ENCODE measurements at regions not wholly inside any gene's neighbourhood (a gene's known extent, or its start where the extent isn't known, plus 50 kb on each side); places are given as distances from the start of the nearest gene placed in this dataset.
"Not testable (repeated sequence)": the region's sequence is repeated elsewhere in the genome, so short reads cannot be mapped to it uniquely, and the experiment has no call there.

DNA sequence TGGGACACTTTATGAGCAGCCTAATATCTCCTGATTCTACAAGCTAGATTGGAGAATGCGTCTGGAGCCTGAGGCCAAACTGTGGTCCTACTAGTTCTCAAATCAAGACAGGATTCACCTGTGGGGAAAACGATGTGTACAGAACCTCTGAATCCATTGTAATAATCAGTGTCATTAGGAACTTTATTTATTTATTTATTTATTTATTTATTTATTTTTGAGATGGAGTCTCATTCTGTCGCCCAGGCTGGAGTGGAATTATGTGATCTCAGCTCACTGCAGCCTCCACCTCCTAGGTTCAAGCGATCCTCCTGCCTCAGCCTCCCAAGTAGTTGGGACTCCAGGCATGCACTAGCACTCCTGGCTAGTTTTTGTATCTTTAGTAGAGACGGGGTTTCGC is 52.6 kb upstream of the KIF26B start:
- not testable (repeated sequence) for DNase-seq

DNA sequence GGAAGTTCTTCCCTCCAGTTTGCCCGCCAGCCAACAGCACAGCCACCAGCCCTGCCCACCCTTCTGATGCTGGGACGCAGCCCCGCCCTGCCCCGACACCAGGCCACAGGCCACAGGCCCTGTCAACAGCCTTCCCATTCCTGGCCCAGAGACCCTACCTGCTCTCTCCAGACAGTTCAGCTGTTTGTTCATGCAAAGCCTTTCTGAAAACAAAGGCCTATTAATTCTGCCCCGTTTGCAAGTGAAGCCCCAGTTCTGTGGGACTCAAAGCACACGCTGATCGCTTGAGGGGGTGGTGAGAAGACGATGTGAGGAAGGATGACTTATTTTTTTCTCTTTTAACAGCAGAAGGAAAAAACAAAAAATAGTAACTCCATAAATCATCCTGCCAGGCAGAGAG is 55.4 kb upstream of the KIF26B start:
- no peak for DNase-seq

DNA sequence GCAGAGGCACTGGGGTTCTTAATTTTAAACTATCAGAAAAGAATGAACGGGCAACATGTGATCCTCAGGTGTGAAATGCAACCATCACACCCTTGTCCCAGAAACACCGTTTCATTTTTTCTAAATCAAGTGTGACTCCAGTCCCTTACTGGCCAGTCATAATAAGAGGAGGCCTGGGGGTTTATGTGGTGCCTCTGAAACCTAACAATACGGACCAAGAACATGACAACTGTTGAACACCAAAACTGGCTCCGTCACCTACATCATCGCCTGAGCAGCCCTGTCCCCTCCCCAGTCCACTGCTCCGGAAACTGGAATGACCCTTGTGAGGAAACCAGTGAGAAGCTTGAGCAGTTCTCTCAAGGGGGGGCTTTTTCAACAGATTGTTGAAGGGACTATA is 55.9 kb upstream of the KIF26B start:
- DNase-seq, result no peak

DNA sequence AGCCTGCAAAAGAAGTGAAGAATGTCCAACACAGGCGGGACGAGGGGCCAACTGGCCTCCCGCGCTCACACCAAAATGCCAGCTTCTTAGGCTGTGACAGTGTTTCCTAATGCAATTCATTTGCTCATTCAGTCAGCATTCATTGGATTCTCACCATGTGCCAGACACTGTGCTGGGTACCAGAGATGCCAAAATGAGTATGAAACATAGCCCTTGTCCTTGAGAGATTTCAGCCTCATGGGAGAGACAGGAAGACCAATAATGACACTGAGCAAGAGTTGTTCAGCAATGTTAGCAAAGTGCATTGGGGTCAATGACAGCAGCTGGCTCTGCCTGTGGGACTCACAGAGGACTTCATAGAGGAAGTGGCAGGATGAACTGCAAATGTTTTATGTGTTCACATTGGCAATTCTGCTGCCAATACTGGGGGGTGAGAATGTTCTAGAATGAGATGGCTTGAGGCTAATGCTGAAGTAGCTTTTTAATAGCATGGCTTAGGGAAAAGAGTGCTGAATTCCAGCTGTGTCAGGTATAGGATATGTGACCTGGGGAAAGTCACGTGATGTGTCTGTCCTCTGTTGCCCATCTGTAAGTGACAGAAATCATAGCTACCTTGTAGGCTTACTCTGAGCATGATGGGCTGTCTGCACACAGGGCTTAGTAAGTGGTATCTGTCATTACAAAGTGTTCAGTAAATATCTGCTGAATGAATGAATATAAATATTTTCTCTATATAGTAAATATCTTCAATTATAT is 58.3 kb upstream of the KIF26B start:
- DNase-seq, result no peak

DNA sequence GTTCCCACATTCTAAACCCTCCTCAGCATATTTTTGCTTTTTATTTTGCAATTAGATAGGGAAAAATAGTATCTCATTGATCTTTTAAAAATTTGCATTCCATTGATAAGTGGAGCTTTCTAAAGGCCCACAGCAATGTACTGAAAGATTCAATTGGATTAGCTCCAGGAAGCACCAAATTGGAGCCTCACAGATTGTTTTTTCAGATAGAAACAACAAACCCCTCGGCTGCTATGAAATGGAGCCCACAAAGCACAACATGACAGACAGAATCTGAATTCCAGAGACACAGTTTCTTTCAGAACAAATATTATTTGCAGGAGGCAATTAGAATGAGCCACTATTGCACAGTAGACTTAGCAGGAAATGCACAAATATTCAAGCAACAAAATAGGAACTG is 58.9 kb upstream of the KIF26B start:
- no peak for DNase-seq

DNA sequence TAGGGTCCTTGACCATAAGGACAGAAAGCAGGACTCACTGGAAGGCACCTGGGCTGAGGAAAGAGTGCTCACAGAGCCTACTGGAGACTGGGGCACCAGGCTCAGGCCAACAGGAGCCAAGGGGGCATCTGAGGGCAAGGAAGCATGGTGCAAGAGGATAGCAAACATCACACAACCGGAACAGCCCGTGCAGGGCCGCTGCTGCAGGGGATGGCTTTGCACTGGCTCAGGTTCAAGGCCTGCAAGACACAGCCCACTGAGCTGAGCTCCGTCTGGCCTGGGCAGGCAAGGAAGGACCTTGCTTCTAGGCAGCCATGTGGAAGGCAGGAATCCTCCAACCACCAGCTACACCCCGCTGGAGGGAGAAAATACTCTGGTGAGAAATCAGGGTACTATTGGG is 59.8 kb upstream of the KIF26B start:
- no peak for DNase-seq

DNA sequence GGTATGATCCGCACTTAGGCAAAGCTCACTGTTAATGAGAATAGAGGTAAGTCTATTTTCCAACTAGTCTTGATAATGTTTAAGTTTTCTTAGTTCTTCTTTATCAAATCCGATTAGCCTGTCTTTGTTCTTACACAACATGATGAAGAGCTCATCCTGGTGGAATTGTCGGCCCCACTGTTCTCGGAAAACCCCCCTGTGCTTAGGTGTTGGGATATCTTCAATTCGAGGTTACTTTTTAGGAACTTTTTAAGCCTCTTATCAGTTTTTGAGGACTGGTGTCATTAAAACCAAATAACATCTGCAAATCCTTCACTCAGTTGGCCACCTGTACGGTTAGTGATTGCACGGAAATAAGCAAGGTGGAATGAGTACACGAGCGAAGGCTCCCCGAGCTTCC is 60.7 kb upstream of the KIF26B start:
- DNase-seq, result no peak

DNA sequence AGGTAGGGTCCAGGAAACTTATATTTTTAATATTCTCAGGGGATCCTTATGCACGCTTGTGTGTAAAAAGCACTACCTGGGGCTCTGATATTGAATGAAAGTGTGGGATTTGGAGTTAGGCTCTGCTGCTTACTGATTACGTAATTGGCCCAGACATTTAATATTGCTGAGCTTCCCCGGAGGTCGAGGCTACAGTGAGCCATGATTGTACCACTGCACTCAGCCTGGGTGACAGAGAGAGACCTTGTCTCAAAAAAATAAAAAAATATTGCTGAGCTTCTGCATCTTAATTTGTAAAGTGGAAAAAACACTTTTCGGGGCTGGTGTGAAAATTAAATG is 62.2 kb upstream of the KIF26B start:
- no peak for DNase-seq

DNA sequence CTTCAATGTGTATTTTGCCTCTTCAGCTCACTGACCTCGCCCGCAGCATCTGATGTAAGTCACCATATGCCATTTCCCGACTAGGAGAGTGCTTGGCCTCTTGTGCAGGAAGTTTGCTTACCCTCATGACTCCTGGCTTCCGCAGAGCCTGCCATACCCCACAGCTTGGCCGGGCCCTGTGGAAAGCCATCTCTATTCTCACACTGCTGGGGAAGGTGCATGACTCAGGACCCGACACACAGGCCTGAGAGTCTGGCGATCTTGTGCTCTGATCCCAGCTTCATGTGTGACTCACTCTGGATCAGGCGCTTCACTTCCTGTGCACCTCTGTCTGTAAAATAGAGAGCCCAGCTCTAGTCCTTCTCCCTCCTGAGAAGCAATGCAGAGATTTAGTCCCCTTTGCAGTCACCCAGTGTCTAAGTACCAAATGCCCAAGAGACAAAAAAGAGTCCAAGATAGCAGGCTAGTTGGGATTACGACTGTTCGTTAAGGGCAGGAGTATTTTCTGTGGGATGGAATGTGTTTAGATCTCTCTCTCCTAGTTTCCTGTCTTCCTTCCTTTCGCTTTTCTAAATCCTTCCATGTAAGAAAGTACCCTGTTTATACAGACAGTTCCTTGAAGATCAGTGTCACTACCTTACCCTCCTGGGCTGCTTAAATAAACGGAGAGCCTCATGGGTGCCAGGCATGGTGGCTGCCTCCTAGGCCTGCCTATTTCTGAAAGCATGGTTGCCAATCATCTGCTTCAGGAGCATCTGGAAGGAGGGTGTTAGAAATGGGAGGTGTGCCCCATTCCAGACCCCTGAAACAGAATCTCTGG is 62.8 kb upstream of the KIF26B start:
- peak; percentile 91 for DNase-seq

DNA sequence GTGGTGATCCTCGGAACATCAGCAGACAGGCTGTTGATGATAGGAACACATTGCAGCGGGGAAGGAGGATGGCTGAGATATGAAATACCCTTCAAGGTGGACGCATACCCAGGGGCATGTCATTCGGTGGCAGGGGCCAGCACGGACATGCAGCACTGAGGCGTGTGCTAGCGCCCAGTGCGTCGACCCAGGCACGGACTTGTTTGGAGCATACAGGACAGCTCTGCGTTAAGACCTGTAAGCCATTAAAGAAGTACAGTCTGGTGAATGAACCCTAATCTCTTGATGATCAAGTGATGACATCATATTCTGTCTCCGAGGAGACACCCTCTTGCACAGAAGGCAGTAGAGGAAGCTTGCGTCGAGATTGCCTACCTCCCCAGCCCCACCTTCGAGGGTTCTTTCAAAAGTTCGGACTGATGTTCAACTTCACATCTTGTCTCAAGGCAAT is 63.6 kb upstream of the KIF26B start:
- DNase-seq, result no peak

DNA sequence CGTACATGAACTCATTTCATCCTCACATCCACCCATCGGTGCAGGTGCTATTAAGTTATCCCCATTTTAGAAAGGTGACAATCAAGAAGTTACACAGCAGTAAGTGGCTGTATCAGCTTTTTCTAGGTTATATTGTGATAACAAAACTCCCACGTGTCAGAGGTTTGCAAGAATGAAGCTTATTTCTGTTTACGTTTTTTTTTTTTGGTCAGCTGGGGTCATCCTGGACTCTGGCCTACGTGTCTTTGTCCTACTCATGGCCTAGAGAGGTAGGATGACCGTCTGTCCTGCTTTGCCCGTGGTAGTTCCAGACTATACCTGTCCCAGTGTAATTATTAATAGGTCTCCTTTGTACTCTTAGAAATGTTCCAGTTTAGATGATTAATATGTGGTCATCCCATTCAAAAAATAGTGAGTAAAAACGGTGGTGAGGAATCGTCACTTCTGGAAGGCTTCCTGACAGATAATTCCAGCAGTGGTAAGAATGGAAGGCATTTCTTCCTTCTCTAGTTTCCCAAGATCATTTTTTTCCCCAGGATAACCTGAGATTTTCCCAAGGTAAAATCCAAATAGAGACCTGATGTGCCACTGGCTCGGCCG is 64.2 kb upstream of the KIF26B start:
- no peak for DNase-seq

DNA sequence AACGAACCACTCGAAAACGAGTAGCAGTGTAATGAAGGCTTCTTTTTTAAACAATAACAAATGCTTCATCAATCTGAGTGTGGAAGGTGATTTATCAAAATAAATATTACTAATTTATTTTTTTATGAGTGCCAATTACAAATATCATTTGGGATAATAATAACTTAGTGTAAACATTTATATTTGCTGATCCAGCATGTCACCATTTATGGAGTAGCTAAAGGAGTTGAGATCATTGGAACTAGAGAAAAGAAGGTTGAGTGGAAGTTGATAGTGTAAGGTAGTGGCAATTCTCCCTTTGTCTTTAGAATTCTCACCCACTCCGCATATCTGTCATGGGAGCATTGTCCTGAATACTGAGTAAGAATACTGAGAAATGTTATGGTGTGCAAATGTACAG is 67.1 kb upstream of the KIF26B start:
- DNase-seq, result no peak

DNA sequence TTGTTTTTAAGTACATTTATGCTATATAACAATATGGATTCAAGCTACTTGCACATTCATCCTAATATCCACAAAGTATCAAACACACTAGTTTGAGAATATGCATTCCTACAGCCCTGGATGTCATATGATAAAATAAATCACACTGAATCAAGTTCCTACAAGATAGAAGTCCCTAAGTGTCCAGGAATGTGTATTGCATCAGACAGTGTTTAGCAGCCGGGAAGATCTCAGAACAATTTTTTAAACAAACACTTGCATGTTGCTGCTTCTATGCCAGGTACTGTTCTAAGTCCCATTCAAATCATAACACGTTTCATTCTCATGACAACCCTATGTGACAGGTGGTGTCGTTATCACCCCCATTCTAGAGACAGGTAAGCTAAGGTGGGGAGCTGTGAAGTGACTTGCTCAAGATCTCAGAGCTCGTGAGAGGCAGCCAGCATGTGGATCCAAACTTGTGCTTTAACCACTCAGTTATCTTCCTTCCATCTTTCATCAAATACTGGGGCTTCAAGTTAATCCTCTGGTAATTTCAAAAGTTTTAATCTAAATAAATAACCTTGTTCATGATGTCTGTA is 68.3 kb upstream of the KIF26B start:
- peak; percentile 80 for DNase-seq

DNA sequence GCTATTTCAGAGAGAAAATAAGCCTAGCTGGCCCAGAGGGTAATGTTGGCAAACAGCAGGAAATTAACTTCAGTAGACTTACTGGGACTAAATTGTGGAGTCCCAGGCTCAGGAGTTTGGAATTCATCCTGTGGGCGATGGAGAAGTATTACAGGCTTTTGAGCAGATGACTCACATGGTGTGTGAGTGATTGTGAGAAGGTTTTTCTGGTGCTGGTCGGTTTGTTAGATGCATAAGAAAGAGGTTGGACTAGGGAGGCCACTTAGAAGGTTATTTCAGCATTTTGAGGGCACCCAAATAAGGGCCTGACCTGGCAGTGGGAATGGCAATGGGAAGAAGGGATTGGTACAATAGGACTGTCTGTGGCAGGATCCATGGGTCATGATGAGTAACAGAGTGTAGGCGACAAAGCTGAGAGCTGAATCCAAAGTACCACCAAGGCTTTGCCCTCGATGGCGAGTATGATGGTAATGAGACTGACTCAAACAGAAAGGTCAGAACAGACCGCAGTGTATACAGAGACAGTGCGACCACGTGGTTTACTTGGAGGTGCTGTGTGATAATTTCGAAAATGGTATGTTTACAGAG is 69.2 kb upstream of the KIF26B start:
- DNase-seq, result peak; percentile 95

DNA sequence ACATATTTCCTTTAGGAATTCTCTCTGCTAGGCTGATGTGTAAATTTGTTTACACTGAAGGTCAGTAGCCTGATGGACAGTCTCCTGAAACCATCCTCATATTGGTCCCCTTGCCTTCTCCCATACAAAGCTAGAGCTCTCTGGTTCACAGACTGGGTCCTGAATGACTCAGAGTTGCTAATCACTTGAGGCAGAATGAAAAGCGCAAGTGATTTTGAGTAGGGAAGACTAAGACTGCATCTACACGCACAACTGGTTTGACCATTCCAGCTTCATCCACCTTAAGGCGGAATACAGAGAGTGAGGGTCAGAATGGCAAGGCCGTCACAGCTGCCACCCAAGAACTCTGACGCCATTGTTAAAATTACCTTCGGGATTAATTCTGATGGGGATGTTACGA is 70.2 kb upstream of the KIF26B start:
- peak; percentile 5 for DNase-seq

DNA sequence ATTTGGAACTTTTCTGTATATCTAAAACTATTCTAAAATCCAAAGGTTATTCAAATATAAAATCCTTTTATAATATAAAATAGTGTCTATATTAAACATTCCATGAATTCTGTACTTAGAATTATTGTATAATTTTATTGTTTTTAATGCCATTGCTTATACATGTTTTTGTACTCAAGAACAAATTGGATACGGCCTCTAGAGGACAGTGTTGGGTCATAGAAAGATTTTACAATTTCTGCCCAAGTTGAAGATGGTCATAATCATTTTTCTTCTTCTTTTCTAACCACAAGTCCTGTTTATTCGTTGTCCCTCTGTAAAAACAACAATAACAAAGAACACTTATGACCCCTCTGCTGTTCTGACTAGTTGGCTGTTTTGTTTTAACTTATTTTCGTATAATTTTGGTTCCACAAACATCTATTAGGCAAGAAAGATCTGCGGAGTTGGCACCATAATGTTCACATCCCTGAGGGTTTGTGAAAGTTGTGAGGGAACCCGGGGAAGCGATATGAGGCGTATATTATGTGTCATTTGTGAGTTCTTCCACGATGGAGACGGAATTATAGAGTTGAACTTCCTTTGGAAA is 75.7 kb upstream of the KIF26B start:
- peak; percentile 63 for DNase-seq

DNA sequence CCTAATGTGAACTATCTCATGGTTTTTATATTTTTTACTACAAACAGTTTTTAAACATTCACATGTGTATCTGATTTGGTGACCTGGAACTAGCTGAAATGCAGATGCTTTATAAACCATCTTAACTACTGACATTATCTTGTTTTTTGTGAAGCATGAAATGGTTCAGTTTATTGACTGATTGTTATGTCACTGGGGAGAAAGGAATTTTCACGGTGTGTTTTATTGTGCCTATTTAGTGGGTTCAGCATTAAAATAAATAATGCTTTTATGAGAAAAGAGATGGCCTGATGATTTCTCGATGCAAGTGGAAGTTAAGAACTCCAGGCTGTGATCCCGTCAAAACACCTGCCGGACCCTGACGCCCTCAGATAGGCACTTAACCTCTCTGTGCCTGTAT is 79.9 kb upstream of the KIF26B start:
- DNase-seq, result no peak

DNA sequence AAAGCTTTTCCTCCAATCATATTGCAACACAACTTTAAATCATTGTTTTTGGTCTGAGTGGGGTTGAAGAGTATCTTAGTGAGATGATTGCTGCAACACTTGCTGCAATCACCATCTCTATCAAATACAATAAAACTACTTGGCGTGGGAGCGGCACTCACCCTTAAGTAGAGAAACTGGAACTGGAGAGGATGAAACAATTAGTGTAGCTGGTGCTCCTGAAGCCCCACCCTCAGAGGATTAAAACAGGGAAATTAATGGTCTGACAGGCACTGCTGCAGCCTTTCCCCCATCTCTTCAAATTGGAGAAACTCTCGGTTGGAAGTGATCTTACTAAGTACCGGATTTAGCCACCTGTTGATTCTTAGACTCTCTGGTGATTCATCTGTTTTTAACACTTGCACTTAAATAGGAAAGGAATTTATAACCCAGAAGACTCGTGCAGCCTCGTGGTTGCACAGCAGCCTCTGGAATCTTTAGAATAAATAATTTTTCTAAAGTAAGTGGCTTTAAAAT is 80.5 kb upstream of the KIF26B start:
- peak; percentile 41 for DNase-seq

DNA sequence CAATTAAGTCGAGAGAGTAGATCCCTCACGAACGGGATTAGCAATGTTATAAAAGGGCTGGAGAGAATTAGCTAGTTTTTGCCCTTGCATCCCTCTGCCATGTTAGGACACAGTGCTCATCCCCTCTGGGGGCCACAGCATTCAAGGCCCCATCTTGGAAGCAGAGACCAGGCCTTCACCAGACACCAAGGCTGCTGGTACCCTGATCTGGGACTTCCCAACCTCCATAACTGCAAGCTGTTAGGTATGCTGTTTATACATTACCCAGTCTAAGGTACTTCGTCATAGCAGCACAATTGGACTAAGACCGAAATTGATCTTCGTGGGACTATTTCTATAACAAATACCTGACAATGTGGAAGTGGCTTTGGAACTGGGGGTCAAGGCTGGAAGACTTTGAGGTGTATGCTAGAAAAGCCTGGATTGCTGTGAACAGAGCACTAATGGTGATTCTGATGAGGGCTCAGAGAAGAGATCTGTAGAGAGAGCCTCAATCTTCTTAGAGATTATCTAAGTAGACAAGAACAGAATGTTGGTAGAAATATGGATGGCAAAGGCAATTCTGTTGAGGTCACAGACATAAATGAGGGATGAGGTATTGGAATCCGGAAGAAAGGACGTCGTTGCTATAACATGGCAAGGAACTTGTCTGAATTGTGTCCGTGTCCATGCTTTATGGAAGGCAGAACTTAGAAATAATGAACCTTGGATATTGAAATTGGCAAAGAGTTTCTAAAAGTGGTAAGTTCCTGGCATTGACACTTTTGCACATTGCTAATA is 83.8 kb upstream of the KIF26B start:
- DNase-seq, result no peak

DNA sequence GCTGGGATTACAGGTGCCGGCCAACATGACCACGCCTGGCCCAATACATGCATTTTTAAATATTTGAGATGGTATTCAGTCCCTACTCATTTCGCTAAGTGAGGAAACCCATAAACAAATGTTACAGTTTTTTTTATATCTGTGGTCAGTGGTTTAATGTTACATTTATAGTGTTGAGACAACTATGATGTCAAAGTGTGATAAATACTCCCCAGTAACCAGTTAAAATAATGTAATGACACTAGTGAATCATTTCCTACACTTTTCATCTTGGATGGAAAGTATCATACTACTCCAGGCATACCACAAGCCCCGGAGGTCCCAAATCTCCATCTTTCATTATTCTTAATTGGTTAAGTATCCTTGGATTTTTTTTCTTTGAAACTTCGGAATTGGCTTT is 87.5 kb upstream of the KIF26B start:
- DNase-seq, result peak; percentile 15

DNA sequence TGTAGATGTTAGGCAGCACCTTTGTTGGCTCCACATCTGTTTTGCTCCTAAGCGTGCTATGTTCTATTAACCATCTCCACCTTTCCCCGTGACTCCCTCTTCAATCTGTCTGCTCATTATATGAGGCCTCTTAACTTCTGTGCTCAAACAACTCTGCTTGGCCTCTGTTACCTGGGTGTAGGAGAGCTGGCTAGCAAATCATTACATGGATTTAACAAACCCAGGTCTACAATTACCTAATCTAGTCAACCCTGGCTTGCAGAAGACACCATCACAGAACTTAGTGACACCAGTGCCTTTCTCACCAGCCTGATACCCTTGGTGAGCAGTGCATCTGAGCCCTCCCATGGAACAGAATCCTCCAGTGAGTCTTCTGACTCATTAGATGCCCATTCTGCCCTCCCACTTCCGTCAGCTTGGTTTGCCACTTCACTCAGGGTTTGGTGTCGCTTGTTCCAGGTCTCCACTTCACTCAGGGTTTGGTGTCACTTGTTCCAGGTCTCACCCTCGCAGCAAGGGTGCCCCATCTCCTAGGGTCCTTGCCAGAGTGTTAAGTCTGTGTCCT is 92.0 kb upstream of the KIF26B start:
- no peak for DNase-seq

Measured in fibroblast of skin of scalp (primary cell).